IPS DF 6.9 (cell line): ENCODE measurements at regions not wholly inside any gene's neighbourhood (a gene's known extent, or its start where the extent isn't known, plus 50 kb on each side); places are given as distances from the start of the nearest gene placed in this dataset.
A peak's percentile ranks its signal among the peaks of the same experiment; 100 is the strongest.

Source experiments
- DNase-seq: peaks from one replicate; pipeline ENCODE4 v3.0.0-alpha.2; 2013; ENCODE audit warnings: low read depth, low spot score
- H3K27ac ChIP-seq: one replicate; pipeline ENCODE4 v1.5.1; 2013; ENCODE audit warnings: low read length, control low read depth
- H3K27me3 ChIP-seq: 2 replicates; pipeline ENCODE4 v1.6.1; 2013; ENCODE audit warnings: mild to moderate bottlenecking, low read length; ENCODE audit not compliant: control insufficient read depth, insufficient read depth
- H3K36me3 ChIP-seq: 2 replicates; pipeline ENCODE4 v1.6.1; 2013; ENCODE audit warnings: low read length; ENCODE audit not compliant: control insufficient read depth, insufficient read depth
- H3K4me1 ChIP-seq: 2 replicates; pipeline ENCODE4 v1.6.1; 2013; ENCODE audit warnings: low read length; ENCODE audit not compliant: control insufficient read depth, insufficient read depth
- H3K4me3 ChIP-seq: 2 replicates; pipeline ENCODE4 v1.5.1; 2013; ENCODE audit warnings: mild to moderate bottlenecking, low read length
- H3K9me3 ChIP-seq: 2 replicates; pipeline ENCODE4 v1.6.1; 2013; ENCODE audit warnings: low read length, inconsistent platforms; ENCODE audit not compliant: control insufficient read depth, insufficient read depth
- WGBS: extraction: QIAGEN DNeasy Blood & Tissue Kit; methylation state at CpG from one replicate; pipeline ENCODE4 v1.1.7; 2013; ENCODE audit warnings: mixed read lengths, missing lambda C conversion rate; ENCODE audit not compliant: insufficient read length, insufficient coverage; 5-methylcytosine and 5-hydroxymethylcytosine counted together

DNA sequence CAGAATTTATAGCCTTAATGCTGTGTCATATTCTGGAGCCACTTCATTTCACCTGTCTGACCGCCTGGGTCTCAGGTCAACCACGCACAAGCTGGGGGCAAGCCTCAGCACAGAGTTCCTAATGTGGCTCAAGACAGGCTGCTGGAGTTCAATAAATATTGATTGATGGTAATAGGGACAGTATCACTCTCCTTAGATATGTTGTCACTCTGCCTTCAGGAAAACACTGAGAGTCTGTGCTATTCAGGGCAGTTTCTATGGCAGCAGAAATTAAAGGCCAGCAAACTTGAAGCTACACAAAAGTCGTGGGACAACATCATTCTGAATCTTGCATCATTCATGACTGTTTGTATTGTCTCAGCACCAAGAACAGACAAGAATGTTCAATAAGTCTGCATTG is 696.1 kb downstream of the METTL4 start:
- no peak overlapping the region for H3K27ac ChIP-seq
- no peaks in the 10 kb centered on the region for H3K4me1 ChIP-seq
- no CpG with 5 or more reads among the region's 3 CpGs for WGBS
- no peaks in the 10 kb centered on the region for H3K27me3 ChIP-seq
- H3K9me3 ChIP-seq: no peaks in the 10 kb centered on the region
- H3K4me3 ChIP-seq: no peak overlapping the region
- H3K36me3 ChIP-seq: no peaks in the 10 kb centered on the region
- DNase-seq: no peak

DNA sequence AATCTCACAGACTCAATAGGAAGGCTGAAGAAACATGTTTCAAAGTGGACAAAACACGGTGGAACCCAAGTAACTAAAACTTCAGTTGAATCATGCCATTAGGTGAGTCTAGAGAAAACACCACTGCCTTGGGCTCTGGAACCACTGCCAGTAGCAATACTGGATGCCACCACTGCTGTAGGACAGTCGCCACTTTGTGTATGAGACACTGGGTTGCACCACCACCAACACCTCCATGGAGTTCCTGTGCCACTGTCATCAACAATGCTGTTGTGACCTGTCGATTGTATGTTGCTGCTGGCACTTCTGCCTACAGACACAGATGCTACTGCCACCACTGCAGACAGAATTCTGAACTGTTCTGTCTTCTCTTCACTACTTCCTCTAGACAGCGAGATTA is 686.7 kb downstream of the METTL4 start:
- Histone ChIP-seq H3K4me1 (no peaks in the 10 kb centered on the region), H3K27ac (no peak overlapping the region), H3K9me3 (no peaks in the 10 kb centered on the region), H3K36me3 (no peaks in the 10 kb centered on the region), H3K4me3 (no peak overlapping the region), H3K27me3 (no peaks in the 10 kb centered on the region)
- no peak for DNase-seq
- WGBS: no CpG with 5 or more reads among the region's 4 CpGs

DNA sequence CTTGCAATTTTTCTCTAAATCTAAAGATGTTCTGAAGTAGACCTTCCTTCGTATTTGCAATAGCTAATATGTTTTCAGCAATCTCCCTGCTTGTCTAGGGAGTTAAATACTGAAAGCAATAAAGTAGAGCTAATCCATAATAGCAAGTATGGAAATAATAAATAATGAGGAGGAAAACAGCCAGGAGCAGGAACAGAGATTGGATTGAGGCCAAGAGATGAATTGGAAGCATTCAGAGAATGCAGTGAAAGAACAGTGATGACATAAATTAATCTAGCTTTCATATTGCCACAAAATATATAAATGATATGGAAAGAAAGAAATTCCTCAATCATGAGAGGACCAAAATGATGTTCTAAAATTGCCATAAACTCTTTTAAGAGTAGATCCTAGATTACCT is 679.7 kb downstream of the METTL4 start:
- H3K27me3 ChIP-seq: no peaks in the 10 kb centered on the region
- H3K9me3 ChIP-seq: no peaks in the 10 kb centered on the region
- H3K36me3 ChIP-seq: no peaks in the 10 kb centered on the region
- DNase-seq: no peak
- peaks cover 1% of the 10 kb centered on the region; the same call in 1 of the 2 replicates for H3K4me1 ChIP-seq
- no peak overlapping the region for H3K27ac ChIP-seq
- whole genome bisulfite sequencing: no CpG with 5 or more reads among the region's 1 CpG
- H3K4me3 ChIP-seq: no peak overlapping the region

DNA sequence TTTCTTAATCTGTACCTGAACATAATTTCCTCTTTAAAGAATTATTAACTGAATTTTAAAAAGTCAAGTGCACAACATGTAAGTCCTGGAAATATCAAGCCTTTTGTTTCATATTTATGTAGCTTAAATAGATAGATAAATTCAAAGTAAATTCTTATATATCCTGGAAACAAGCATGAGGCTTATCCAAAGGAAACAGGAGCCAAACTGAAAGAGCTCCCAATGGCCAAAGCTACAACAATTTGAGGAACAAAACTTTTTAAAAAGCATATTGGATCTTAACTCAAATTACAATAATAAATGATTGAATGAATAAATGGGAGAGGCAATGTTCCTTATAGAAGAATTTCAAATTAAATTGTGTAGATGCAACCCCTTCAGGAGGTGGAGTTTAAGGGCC is 679.1 kb downstream of the METTL4 start:
- Histone ChIP-seq H3K36me3 (no peaks in the 10 kb centered on the region), H3K9me3 (no peaks in the 10 kb centered on the region), H3K4me1 (peaks cover 1% of the 10 kb centered on the region; the same call in 1 of the 2 replicates)

DNA sequence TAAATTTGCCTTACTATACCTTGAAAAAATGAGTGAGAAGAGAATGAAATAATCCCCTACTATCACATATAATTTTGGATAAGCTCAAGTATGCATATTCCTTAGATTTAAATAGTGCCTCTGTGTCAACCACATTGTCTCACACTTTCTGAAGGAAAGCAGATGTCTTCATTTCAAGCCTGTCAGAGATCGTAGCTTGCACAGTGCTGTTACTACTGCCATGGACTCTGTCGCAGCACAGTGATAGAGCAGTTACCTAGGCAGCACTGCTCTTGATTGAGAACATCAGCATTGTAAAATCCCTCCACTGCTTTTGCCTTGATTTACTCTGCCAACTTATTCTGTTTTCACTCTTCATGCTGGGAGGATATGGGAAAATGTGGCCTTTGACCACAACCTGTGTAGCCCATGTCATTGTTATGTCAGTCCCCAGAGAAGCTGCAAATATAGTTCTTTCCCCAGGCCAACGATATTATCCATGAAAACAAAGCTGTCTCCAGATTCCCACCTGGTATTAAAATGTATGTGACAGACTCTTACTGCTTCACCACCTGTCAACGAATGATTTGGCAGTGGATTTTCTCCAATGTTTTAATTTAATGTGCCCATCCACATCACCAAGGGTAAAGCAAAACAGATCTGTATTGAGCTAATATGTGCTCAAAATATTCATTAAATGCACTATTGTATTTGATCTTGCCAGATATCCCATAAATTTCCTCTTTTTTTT is 675.7 kb downstream of the METTL4 start:
- H3K9me3 ChIP-seq: no peaks in the 10 kb centered on the region
- WGBS: no CpG with 5 or more reads among the region's 4 CpGs
- H3K27me3 ChIP-seq: no peaks in the 10 kb centered on the region
- H3K27ac ChIP-seq: no peak overlapping the region
- no peak overlapping the region for H3K4me3 ChIP-seq
- no peaks in the 10 kb centered on the region for H3K36me3 ChIP-seq
- peaks cover 1% of the 10 kb centered on the region; the same call in 1 of the 2 replicates for H3K4me1 ChIP-seq
- DNase-seq: no peak

More for the DNA sequence above, 679.1 kb downstream of the METTL4 start:
- H3K27ac ChIP-seq: no peak overlapping the region
- H3K27me3 ChIP-seq: no peaks in the 10 kb centered on the region
- DNase-seq: no peak
- no peak overlapping the region for H3K4me3 ChIP-seq

DNA sequence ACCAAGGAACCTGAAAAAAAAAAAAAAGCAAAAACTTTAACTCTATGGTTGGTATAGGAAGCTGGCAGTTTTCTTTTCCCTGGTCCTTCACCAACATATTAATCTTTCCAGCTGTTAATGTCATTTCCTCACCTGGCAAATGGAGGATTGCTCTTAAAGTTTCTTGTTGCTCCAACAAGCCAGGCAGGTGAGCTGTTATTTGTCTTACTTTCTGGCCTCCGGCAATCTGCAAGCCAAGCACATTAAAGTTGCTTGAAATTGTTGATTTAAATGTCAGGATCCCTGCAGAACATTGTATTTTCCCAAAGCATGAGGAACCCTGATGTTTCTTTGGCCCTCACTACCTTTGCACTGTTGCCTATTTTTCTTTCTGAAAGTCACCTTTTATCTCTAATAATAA is 664.9 kb downstream of the METTL4 start:
- no peaks in the 10 kb centered on the region for H3K36me3 ChIP-seq
- no peak for DNase-seq
- WGBS: no CpG with 5 or more reads among the region's 1 CpG
- H3K27ac ChIP-seq: no peak overlapping the region
- no peaks in the 10 kb centered on the region for H3K27me3 ChIP-seq
- peaks cover 4% of the 10 kb centered on the region for H3K9me3 ChIP-seq
- H3K4me3 ChIP-seq: no peak overlapping the region
- H3K4me1 ChIP-seq: no peaks in the 10 kb centered on the region

DNA sequence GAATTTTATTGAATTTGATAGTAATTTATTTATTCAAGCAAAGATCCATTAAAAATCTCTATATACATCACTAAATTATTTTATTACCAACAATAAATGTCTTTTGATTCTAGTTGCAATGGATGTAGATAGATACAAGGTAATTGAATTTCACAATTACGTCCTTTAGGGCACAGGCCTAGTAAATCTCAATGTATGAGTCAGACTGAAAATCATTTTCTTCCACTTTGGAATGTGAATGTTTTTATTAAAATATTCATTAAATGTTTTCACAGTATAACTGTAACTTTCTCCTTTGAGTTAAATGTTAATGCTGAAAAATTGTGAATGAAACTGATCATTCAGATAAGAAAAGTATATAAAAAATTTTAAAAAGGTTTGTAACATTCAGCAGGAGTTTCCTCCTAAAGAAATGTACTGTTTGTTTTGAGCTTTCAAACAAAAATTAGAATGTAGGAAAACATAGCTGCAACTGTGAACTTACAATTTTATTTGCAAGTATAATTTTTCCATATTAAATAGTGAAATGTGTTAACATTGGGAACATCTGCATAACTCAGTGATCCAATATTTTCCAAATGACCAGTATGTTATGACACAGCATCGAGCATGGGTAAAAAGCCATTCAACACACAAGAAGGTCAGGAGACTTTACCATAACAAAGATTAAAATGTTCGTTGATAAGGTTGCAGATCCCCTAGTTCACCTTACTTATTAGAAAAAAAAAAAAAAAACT is 663.7 kb downstream of the METTL4 start:
- DNase-seq: no peak
- Histone ChIP-seq H3K36me3 (no peaks in the 10 kb centered on the region), H3K27ac (no peak overlapping the region), H3K27me3 (no peaks in the 10 kb centered on the region), H3K4me3 (no peak overlapping the region), H3K9me3 (peaks cover 4% of the 10 kb centered on the region), H3K4me1 (no peaks in the 10 kb centered on the region)
- WGBS: no CpG with 5 or more reads among the region's 3 CpGs

DNA sequence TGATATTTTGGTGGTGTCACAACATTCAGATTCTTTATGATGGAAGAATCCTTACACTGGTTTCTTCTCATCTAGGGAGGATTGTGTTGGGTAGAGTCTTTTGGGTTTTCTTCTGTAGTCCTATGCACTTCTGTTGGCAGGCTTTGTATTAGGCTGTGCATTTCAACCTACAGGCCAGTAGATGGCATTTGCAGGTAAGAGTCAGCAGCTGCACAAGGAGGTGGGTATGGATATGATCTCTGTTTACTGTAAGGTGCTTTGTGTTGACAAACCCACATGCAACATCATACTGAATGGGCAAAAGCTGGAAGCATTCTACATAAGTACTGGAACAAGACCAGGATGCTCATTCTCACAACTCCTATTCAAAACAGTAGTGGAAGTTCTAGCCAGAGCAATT is 656.8 kb downstream of the METTL4 start:
- H3K4me3 ChIP-seq: no peak overlapping the region
- peaks cover 4% of the 10 kb centered on the region for H3K9me3 ChIP-seq
- no peaks in the 10 kb centered on the region for H3K4me1 ChIP-seq
- no peak overlapping the region for H3K27ac ChIP-seq
- H3K36me3 ChIP-seq: no peaks in the 10 kb centered on the region
- H3K27me3 ChIP-seq: no peaks in the 10 kb centered on the region
- DNase-seq: peak; percentile 13

DNA sequence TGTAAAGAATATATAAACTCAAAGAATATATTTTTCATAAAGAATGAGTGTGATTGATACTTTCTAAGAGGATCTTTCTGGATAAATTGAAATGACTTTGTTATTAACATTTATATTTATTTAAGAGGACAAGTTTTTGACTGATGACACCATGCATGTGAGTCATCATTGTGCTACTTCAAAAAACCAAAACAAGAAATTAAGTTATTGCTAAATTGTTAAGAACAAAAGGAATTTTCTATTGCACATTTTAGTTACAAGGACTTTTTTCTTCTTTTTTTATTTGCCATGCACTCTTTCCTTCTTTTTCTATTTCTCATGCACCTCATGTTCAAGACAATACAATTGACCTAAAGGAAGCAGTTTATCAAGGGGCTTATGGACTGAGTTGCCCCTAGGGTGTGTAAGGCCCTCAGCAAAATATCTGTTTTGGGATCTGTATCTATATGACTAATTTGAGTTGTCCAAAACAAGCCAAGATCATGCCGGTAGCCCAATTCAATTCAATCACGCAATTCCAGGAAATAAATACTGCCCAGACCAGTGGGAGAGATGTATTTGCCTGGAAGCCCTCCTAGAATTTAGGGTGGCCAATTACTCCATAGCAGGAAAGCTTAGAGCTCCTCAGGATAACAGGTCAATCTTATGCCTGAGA is 654.3 kb downstream of the METTL4 start:
- Histone ChIP-seq H3K4me3 (no peak overlapping the region), H3K27me3 (no peaks in the 10 kb centered on the region), H3K27ac (no peak overlapping the region), H3K36me3 (no peaks in the 10 kb centered on the region), H3K4me1 (no peaks in the 10 kb centered on the region), H3K9me3 (no peaks in the 10 kb centered on the region)
- DNase-seq: no peak
- WGBS: no CpG with 5 or more reads among the region's 2 CpGs

DNA sequence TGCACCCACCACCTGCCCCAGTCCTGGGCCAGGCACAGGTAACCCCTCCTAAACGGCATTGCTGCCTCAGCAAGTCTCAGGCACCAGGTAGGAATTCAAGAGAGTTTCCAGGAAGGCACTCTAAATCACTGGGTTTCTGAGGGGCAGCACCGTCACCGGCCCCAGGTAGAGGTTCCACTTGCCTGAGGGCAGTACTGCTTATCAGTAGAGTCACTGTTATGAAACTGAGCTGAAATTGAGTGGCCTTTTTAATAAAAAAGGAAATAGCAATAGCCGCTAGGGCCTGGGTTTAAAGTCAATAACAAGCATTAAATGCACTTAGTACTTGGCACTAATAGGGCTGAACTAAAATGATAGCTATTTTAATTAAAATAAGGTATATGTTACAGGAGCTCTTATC is 653.7 kb downstream of the METTL4 start:
- DNase-seq: no peak
- H3K27ac ChIP-seq: no peak overlapping the region
- no CpG with 5 or more reads among the region's 4 CpGs for WGBS

More for the DNA sequence above, 653.7 kb downstream of the METTL4 start:
- Histone ChIP-seq H3K4me3 (no peak overlapping the region), H3K36me3 (no peaks in the 10 kb centered on the region), H3K27me3 (no peaks in the 10 kb centered on the region), H3K4me1 (no peaks in the 10 kb centered on the region), H3K9me3 (no peaks in the 10 kb centered on the region)
